MV-4-11 (cell line): ENCODE measurements at regions not wholly inside any gene's neighbourhood (a gene's known extent, or its start where the extent isn't known, plus 50 kb on each side); places are given as distances from the start of the nearest gene placed in this dataset.

Experiments used
- DNase-seq: peaks from one replicate; lab custom pipeline; 2025; lab: John Stamatoyannopoulos, UW

DNA sequence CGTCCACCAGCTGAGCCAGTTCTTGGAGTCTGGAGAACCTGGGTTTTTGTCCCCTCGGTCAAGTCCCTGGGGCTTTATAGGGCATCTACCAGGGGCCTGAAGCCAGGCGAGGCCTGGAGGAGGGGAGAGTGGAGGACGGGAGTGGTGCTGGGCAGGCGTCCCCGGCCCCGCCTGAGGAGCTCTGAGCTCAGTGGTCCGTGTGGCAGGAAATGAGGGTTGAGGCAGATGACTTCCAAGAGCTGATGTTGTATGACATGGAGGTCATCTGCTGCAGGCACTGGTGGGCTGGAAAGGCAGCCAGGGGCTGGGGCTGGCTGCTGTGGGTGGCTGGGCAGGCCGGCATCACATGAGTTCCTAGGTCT, 118.5 kb upstream of the HS6ST1 start:
- no peak for DNase-seq

DNA sequence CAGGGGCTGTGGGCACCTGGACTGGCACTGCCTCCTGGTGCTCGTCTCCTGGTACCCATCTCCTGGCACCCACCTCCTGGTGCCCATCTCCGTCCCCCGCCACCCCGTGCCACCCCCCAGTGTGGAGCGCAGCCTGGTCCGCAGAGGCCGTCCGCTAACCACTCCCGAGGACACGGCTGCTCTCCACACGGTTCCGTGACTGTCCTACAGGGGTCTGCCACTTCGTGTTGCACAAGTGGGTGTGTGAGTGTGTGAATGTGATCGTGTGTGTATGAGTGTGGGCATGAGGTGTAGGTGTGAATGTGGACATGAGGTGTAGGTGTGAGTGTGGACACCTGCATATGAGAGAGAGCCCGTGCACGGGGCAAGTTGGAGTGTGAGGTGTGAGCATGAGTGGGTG, 119.4 kb upstream of the HS6ST1 start:
- DNase-seq: no peak

DNA sequence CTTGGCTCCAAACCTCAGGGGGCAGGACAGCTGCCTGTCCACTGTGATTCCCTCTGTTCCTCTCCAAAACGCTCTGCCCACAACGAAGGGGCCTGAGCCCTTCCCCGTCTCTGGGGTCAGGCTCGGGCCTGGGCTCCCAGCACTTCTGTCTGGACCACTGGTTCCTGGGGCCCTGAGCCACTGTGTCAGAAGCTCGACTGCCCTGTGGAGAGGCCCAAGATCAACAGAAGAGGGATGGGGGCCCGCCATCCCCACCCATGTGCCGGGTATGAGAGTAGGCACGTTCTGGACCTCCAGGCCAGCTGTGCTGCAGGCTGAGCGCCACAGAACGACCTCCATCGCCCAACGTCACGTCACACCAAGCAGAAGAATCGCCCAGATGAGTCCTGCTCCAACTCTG, 119.9 kb upstream of the HS6ST1 start:
- no peak for DNase-seq

DNA sequence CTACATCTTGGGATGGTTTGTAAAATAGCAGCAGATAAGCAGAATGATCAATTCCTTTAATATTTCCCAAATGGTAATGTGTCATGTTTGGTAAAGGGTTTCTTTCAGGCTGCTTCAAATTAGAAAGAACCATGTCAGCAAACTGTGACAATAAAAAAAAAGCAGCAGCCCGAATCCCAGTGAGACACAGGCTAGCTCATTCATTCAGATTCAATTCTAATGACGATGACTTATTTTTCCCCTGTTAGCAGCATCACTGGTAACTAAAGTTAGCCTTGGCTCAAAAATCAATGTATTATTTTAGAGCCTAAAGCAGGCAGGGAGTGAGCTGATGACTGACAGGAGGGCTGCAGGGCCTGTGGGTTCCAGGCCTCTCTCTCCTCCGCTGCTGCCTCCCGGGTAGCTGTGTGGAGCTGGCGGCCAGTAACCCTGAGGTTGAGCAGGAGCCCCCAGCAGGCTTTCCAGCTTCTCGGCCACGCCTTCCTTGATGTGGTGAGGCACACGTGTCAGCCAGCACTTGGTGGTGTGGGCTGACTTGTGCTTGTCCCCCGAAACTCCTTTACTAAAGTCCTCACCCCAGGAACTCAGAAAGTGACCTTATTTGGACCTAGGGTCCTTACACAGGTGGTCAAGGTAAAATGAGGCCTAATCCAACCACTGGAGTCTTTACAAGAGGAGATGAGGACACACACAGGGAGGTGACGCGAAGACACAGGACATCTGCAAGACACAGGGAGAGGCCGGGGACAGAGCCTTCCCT, 120.5 kb upstream of the HS6ST1 start:
- DNase-seq: no peak

DNA sequence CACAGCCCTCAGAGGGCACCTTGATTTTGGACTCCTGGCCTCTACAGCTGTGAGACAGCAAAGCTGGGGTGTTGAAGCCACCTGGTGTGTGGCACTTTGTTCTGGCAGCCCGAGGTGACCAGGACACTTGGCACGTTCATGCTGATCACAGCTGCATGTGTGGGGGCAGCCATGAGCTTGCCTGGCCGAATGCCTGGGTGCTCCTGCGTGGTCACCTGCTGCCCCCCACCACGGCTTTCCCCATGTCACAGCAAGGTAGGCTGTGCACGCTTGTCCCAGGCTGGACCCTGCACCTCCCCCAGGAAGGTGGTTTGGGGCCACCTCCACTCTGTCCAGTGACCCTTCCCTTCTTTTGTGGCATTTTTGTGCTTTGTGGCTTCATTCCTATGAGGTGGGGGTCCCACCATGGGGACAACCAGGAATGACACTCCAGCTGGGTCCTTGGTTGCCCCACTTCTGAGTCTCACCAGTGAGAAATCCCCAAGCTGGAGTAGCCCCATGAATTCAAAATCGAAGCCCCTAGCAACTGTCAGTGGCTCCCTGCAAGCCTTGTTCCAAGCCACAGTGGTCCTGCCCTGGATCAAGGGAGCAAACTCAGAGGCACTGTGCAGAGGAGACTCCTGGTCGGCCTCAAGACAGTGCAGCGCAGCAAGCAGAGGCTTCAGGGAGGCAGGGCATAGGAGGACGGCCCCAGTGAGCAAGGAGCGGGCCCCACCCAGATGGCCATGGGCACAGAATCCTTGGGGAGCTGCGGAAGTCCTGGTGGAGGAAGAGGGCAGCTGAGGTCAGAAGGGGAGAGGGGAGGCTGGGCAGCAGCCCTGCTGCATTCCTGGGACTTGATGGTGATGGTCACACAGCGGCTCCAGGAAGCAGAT, 121.4 kb upstream of the HS6ST1 start:
- DNase-seq: no peak

DNA sequence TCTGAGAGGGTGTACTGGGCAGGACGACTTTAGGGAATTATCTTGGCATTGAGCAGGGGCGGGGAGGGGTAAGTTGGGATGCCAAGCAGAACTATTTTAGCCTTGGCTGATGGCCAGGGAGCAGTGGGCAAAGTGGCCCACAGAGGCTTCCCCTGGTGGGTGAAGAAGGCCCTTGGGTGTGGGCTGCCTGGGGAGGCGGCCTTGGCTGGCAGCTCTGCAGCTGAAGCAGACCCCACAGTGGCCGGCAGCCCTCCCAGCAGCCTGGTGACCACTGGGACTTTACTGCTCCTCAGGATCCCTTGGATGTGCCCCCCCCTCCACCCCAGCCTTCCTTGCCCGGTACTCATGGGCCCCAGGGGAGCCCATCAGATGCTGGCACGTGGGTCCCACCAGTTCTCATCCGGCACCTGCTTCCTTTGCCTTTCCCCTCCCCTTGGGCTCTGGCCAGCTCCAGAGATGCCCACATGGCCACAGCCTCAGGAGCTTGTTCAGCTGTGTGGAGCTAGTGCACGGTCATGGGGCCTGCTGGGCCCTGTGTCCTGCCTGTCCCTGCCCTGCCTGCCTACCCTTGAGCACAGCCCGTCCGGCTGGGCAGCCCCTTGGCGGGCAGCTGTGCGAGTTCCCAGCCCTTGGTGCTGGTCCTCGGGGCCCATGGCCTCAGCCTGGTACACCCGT, 122.1 kb upstream of the HS6ST1 start:
- DNase-seq: no peak

DNA sequence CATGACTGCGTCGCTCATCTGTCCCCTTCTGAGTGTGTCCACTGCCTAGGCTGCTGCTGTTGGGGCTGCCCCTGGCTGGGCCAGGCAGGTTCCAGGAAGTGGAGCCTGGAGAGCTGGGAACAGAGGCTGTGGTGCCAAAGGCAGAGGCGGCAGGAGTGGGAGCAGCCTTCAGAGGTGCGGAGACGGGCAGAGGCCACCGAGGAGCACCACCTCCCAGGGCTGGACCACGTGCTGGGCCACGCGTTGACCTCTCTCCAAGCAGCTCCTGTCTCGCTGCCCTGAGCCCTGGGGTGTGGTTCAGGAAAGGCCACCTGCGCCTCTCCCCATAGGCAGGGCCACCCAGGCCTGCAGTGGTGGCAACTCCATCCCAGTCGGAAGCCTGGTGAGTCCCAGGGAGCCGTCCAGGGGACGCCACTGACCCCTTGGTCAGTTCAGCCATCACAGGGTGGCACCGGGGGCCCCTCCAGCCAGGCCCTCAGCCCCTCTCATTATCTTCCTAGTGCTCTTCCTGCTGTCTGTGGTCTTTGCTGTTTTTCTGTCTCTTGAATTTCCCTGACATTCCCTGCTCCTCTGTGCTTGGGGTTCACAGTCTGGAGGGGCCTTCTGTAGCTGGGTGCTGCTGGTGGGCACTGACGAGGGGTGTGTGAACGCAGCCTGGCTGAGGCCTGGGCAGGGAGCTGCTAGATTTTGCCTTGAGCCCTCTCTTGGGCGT, 122.8 kb upstream of the HS6ST1 start:
- DNase-seq: no peak

DNA sequence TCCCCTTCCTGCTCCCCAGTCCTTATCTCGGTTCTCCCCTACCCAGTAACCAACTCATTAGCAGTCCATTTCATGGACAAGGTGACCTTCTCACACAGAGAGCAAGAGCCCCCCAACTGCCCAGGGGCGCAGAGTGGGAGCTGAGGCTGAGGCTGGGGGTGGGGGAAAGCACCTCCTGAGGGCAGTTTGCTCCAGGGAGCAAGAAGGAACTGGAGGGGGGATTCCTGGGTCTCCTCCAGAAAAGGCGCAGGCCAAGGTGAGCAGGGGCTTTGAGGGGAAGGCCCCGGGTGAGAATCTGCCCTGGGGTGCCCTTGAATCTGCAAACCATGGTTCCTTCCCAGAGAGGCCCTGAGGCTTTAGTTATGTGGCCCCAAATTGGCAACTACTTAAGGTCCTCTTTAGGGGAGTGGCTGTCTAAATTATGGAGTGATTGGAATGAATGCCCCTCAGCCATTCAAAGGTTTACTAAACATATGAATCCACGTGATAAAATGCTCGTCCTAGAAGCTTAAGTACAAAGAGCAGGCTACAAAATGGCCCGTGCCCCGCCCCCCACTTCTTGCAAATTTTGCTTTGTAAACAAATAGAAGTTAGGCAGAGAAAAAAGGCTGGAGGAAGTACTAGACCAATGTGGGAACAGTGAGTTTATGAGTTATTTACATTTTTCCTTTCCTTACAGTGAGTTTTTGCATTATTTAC, 123.5 kb upstream of the HS6ST1 start:
- DNase-seq: no peak

DNA sequence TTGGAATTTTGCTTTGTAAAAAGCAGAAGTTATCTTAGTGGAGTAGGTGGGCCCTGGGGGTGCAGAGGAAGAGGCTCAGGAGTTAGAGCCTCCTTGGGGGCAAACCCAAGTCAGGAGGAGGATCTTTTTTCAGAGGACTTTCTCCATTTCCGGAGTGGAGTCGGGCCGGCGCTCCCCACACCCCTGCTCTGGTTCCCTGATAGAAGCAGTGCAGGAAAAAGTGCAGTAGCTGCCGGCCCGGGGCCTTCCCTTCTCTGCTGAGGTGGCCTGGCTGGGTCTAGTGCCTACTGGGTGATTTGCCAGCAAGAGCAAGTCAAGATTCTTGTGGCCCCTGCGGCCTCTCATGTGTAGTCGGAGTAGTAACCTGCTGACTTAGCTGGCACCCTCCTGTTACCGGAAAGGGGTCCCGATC, 124.2 kb upstream of the HS6ST1 start:
- no peak for DNase-seq

DNA sequence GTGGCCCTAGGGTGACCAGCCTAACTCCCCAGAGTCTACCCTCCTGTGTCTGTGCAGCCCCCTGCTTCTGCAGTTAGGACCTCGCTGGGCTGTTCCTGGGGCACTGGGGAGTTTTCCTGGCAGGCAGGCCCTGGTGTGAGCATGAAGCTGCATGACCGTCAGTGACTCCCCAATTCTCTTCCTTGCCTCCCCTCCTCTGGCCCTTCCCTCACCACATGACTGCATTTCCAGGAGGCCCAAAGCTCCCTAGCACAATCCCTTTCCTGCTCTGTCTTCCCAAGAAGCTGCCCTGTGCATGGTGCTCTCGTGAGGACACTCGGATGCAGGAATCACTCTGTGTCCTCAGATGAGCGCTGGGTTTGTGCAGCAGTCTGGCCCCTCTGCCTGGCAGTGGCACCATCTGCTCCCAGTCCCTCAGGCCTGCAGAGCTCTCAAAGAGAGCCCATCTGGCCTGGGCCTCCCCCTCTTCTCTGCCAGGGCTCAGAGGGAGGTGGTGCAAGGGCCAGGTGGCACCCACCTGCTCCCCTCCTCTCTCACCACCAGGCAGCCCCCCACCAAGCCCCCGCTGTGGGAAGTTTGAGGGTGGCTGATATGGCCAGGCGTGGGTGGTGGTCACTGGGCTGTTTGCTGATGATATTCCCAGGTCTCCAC, 125.6 kb upstream of the HS6ST1 start:
- no peak for DNase-seq

DNA sequence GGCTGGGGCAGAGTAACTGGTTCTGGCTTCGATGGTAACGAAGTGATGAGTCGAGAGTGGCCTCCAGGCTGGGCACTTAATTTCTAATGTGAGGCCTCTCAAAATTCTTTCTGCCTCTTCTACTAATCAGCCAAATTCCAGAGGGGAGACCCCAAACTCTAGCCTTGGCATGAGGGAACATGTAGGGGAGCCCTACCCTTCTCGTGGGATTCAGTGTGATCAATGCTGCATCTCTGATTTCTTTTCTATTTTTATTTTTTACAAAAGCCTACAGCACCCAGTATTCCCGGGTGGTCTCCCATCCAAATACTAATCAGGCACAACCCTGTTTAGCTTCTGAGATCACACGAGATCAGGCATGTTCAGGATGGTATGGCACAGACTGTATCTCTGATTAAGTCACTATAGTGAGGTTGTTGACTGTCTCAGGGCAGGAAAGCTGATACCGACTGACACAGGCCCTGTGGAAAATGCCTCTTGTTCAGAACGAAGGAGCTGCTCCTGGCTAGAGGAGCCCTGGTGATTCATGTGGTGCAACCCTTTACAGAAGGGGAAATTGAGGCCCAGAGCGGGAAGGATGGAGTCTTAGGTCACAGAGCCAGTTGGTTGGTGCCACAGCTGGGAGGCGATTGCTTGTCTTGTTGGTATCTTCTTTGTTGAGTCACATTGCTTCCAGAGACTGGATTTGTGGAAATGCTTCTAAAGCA, 126.3 kb upstream of the HS6ST1 start:
- no peak for DNase-seq

DNA sequence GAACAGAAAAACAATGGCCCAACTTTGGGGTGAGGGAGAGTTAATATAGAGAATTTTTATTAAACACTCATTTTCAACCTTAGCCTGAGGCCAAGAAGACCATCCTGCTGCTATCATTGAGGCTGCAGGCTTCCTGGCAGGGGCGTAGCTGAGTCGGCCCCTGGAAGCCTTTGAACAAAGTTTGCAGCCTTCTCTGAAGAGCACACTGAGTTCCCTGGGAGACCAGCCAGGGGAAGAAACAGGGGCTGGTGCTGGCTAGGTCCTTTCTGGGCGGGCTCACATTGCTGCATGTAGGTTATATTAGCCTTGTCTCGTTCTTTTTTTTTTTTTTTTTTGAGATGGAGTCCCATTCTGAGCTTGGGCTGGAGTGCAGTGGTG, 126.8 kb upstream of the HS6ST1 start:
- DNase-seq: no peak

DNA sequence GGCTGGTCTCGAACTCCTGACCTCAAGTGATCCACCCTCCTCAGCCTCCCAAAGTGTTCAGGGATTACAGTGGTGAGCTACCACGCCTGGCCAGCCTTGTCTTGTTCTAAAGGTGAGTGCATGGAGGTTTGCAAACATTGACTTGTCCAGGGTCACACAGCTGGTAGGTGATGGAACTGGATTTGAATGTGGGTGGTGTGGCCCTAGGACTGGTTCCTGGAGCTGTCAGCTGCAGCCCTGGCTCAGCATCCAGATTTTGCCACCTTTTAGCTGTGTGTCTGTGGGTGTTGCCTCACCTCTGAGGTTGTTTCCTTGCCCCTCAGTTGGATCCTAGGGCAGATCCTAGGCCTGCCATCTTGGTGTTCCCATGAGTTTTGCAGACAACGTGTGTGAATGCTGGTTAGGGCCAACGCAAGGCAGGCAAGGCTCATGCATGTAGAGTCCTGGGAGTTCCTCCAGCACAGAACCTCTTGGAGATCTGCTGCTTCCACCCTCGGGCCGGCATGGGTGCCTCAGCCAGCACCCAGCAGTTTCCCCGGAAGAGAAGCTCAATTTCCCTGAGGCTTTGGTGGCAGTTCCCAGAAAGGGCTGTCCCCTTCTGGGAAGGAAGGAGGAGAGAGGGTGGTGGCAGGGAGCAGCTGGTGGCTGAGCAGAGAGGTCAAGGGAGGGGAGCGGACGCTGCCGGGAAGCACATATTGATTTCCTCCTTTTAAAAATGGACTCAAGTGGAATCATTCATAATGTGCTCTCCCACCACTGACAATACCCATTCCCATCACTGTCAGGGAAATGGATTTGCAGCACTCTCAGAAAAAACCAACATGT, 127.6 kb upstream of the HS6ST1 start:
- DNase-seq: no peak

DNA sequence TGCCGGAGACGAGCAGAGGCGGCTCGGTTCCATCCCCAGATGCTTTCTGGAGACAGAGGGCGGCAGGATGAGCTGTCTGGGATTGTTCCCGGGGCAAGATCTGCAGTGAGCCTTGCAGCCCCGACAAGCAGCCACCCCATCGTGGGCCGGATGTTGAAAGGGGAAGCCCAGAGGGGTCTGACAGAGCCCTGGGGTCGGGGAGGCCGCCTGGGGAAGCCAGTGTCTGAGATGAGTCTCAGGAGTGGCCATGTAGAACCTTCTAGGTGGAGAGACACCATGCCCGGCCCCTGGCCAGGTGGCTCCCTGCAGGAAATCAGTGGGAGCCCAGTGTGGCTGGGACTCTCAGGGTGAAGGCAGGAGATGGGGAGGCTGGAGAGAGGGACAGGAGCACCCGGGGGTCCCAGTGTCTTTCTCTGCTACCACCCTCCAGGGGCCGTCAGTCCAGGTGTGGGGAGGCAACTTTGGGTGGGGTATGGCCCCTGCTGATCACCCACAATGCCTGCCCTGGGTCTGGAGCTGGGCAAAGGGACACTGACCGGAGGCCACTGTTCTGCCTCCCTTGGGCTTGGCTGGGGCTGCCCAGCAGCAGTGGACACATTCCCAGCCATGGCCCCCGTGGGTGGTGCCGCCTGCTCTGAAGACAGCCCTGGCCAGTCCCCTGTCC, 128.3 kb upstream of the HS6ST1 start:
- no peak for DNase-seq

DNA sequence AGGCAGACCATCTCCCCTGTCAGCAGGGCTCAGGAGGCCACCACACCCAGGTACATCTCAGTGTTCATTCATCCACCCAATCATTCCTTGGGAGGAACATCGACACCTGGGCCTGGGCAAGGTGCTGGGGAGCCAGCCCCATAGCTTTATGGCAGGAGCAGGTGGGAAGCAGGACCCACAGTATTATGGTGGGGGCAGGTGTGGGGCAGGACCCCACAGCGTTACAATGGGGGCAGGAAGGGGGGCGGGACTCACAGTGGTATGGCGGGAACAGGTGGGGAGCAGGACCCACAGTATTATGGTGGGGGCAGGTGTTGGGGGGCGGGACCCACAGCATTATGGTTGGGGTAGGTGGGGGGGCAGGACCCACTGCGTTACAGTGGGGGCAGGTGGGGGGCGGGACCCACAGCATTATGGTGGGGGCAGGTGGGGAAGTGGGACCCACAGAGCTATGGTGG, 128.9 kb upstream of the HS6ST1 start:
- DNase-seq: no peak

DNA sequence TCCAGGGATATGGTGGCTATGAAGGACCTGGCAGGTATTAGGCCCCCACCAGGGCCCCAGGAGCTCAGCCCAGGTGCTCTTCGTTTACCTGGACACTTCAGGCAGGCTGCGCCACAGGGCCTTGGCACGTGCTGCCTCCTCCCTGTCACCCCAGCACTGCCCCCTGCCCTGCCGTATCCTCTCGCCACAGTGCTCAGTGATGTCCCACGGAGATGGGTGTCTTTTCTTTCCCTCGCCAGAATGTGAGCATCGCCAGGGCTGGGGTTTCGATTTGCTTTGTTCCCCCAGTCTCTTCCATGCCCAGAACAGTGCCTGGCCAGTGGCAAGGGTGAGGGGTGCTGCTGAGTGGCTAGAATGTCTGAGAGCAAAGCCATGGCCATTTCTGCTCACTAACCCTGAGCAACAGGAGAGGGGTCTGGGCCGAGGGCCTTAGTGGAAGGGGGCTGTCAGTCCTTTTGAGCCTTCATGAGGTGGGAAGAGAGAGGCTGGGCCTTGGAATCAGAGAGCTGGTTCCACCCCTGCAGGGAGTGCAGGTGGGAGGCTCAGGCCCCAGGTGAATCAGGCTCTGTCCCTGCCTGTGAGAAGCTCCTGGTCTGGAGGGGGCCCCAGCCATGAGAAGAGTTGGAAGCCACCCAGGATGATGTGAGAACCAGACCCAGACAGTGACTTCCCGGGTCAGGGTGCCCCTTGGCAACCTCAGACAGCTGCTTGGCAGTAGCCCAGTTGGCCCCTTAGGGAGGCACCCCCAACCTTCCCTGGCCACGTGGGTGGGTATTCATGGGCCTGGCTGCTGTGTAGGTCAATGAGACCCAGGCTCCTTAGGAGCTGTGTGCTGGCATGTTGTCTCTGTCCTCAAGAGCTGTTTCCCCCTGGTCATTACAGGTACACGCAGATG, 129.9 kb upstream of the HS6ST1 start:
- DNase-seq: no peak

DNA sequence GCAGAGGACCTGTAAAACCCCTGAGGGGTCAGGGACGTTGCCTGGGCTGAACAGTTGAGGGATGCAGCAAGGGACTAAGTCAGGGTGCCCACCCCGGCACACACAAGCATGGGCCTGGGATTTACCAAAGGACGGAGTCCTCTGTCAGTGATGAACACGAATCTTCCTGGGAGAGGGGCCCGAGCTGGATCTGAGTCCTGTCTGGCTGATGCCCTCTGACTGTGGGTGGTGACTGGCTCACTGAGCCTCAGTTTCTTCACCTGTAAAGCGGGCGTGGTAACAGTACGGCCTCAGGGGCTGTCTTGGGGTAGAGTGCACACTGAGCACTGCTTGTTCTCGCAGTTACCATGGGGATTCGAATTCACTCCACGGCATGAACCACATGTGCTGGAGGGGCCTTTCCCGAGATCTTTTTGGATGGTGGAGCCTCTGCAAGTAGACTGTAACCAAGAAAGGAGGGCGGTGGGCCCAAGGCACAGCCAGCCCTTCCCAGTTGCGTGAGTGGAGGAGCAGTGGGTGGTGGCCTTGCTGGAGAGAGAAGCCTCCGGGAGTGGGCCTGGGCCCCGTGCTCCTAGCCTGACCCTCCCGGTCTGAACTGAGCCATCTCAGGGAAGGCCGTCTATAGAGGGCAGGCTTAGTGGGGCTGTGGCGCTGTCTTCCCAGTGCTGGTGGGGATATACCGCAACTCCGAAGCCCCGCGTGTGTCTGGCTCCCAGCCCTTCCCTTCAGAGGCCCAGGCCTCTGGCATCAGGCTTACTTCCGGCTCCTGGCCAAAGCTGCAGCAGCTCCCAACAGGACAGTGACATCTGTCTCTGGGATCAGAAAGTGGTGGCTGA, 130.8 kb upstream of the HS6ST1 start:
- DNase-seq: no peak
